GM21381 (cell line): ENCODE measurements at regions not wholly inside any gene's neighbourhood (a gene's known extent, or its start where the extent isn't known, plus 50 kb on each side); places are given as distances from the start of the nearest gene placed in this dataset.
"Not testable (repeated sequence)": the region's sequence is repeated elsewhere in the genome, so short reads cannot be mapped to it uniquely, and the experiment has no call there.

Source experiments
- ATAC-seq: cut with Tn5 transposase; IDR thresholded peaks from one replicate; pipeline ENCODE4 v1.9.1; 2021; ENCODE audit warnings: mild to moderate bottlenecking, moderate library complexity; ENCODE audit not compliant: unreplicated experiment

GRCh38 chr9:7315746-7316145, 483.8 kb downstream of the DMAC1 start:
- ATAC-seq = no peak

GRCh38 chr9:7315116-7315515, 484.5 kb downstream of the DMAC1 start:
- ATAC-seq = no peak

GRCh38 chr9:7313389-7313788, 486.2 kb downstream of the DMAC1 start:
- no peak for ATAC-seq

GRCh38 chr9:7309051-7309450, 490.5 kb downstream of the DMAC1 start:
- ATAC-seq = not testable (repeated sequence)

- ATAC-seq = no peak
These were observed 493.9 kb downstream of the DMAC1 start for GRCh38 chr9:7305677-7306076.

GRCh38 chr9:7304627-7304995, 495.0 kb downstream of the DMAC1 start:
- no peak for ATAC-seq

- no peak for ATAC-seq
These were observed 495.5 kb downstream of the DMAC1 start for GRCh38 chr9:7303907-7304626.

GRCh38 chr9:7300484-7300883, 499.1 kb downstream of the DMAC1 start:
- peak; percentile 54 for ATAC-seq

- ATAC-seq = peak; percentile 95
These were observed 501.5 kb downstream of the DMAC1 start for GRCh38 chr9:7298123-7298522.

GRCh38 chr9:7297521-7297920, 502.1 kb downstream of the DMAC1 start:
- no peak for ATAC-seq

- no peak for ATAC-seq
These were observed 506.5 kb downstream of the DMAC1 start for GRCh38 chr9:7293091-7293490.

GRCh38 chr9:7289773-7290172, 509.8 kb downstream of the DMAC1 start:
- peak; percentile 54 for ATAC-seq

GRCh38 chr9:7287986-7288385, 511.6 kb downstream of the DMAC1 start:
- no peak for ATAC-seq

- ATAC-seq = no peak
These were observed 512.5 kb downstream of the DMAC1 start for GRCh38 chr9:7287065-7287464.

GRCh38 chr9:7286101-7286500, 513.5 kb downstream of the DMAC1 start:
- ATAC-seq = no peak

- ATAC-seq = no peak
These were observed 514.4 kb downstream of the DMAC1 start for GRCh38 chr9:7285199-7285598.

- no peak for ATAC-seq
These were observed 515.1 kb downstream of the DMAC1 start for GRCh38 chr9:7284517-7284916.

GRCh38 chr9:7284117-7284516, 515.5 kb downstream of the DMAC1 start:
- ATAC-seq = no peak

- ATAC-seq = no peak
These were observed 515.8 kb downstream of the KDM4C start for GRCh38 chr9:7273575-7273974.

GRCh38 chr9:7266911-7267595, 509.3 kb downstream of the KDM4C start:
- no peak for ATAC-seq

- ATAC-seq = no peak
These were observed 507.4 kb downstream of the KDM4C start for GRCh38 chr9:7265181-7265580.

- no peak for ATAC-seq
These were observed 501.9 kb downstream of the KDM4C start for GRCh38 chr9:7259544-7260241.
